Heart left ventricle (tissue), 16 donors: ENCODE measurements at regions not wholly inside any gene's neighbourhood (a gene's known extent, or its start where the extent isn't known, plus 50 kb on each side); places are given as distances from the start of the nearest gene placed in this dataset.

Source experiments
- ATAC-seq, 4 donors: fragments of 200-7000 bp; cut with Tn5 transposase; one replicate each; pipeline ENCODE4 v1.9.1; 2020 to 2022; ENCODE audit warnings: moderate library complexity in 4 of 4, mild to moderate bottlenecking in 3 of 4, moderate number of reproducible peaks in 1 of 4
- DNase-seq, 5 donors: peaks; one replicate each; pipeline ENCODE4 v3.0.0-alpha.2; 2020
- H3K27ac ChIP-seq, 12 donors: fragments of 200-600 bp; sonication (generic) in 4 of 12; one replicate each; pipeline versions ENCODE4 v1.5.0 to v1.8.0; 2016 to 2022; ENCODE audit warnings: mild to moderate bottlenecking in 2 of 12
- H3K27me3 ChIP-seq, 9 donors: fragments of 200-600 bp; sonication (generic) in 2 of 9; one replicate each; pipeline versions ENCODE4 v1.5.1 to v1.8.0; 2016 to 2022; ENCODE audit warnings: mild to moderate bottlenecking in 3 of 9
- H3K36me3 ChIP-seq, 9 donors: fragments of 200-600 bp; sonication (generic) in 2 of 9; one replicate each; pipeline versions ENCODE4 v1.5.0 to v1.8.0; 2018 to 2022; ENCODE audit warnings: mild to moderate bottlenecking in 2 of 9
- H3K4me1 ChIP-seq, 12 donors: fragments of 200-600 bp; sonication (generic) in 4 of 12; one replicate each; pipeline versions ENCODE4 v1.5.0 to v1.8.0; 2016 to 2022; ENCODE audit warnings: mild to moderate bottlenecking in 3 of 12
- H3K4me3 ChIP-seq, 12 donors: fragments of 200-600 bp; sonication (generic) in 4 of 12; one replicate each; pipeline versions ENCODE4 v1.5.0 to v1.8.0; 2017 to 2022; ENCODE audit warnings: mild to moderate bottlenecking in 9 of 12, moderate library complexity in 4 of 12
- H3K9me3 ChIP-seq, 12 donors: fragments of 200-600 bp; sonication (generic) in 4 of 12; one replicate each; pipeline versions ENCODE4 v1.5.0 to v1.8.0; 2016 to 2022; ENCODE audit warnings: mild to moderate bottlenecking in 1 of 12
- CTCF ChIP-seq, 12 donors: fragments of 200-600 bp; sonication (generic) in 4 of 12; IDR thresholded peaks; one replicate each; pipeline versions ENCODE4 v1.5.0 to v1.8.0; 2018 to 2022; ENCODE audit warnings: antibody characterized with exemption in 12 of 12, mild to moderate bottlenecking in 5 of 12
- POLR2A ChIP-seq, 2 donors: fragments of 450-650 bp; IDR thresholded peaks; one replicate each; pipeline ENCODE4 v1.6.1; 2017; ENCODE audit warnings: antibody characterized with exemption in 2 of 2, mild to moderate bottlenecking in 2 of 2, moderate library complexity in 2 of 2
- WGBS, 4 donors: extraction: QIAGEN DNeasy Blood & Tissue Kit in 2 of 4; methylation state at CpG; one replicate each; pipeline versions ENCODE4 v1.1.5 to v1.1.7; 2013 to 2018; 5-methylcytosine and 5-hydroxymethylcytosine counted together
- intact Hi-C, 10 donors: fragments of 100-400 bp; cut with DNase I; formaldehyde crosslinking; loops; one replicate each; pipeline versions ENCODE4 v1.11.1 to v1.14.2; 2022
- donor health status: ischemic (EF 13 %, LVEDD 7.1; RV severe dilation, severe dysfunction).
- donor health status: healthy with polysubstance abuse.
- donor health status: DM: no; HTN: yes; CAD: no.
- donor health status: DM: no; HTN: no; CAD: no.
- donor health status: ischemic (EF 25% LVEDD 6.9; RV normal size, moderate dysfunction).
- donor health status: ischemic (EF 25% LVEDD 5.7; RV mildly dilated, moderate dysfunction).
- donor health status: healthy.
- donor health status: DM: yes; HTN: yes; CAD: no.
- donor health status: ischemic (EF 35%, LVEDD 5.7; RV mildly dilated, moderate dysfunction).
- donor health status: nonischemic (EF 11% LVEDD 7.7; RV severe dilation, severe dysfunction).
- donor health status: DM: yes; HTN: yes; CAD: no.
- donor health status: PGD.
- donor health status: ischemic (EF 29% LVEDD 5.4; RV normal size, mild dysfunction).
- donor health status: nonischemic (EF 23%, LVEDD 6.1; RV moderate dilation, normal function).

DNA sequence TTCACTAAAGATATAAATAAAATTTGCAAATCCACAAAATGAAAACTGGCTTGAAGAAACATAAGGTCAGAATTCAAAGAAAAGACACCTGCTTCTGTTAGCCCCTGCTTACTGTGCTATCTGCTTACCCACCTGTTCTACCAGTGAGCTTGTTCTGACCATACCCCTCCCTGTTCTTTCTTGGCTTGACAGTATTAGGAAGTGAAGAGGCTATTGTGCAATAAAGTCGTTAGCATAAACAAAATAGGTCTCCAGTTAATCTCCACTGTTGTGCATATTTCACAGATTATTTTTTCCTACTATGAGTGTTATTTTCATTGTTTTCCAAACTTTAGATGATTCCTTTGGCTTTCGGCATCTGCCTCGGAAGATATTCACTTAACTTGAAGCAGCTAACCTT lies 322.1 kb downstream of the CCDC85A start:
- H3K9me3 ChIP-seq: no peaks in the 10 kb centered on the region
- no peak overlapping the region for H3K27ac ChIP-seq
- no peaks in the 10 kb centered on the region for H3K4me1 ChIP-seq
- intact Hi-C loops: loop anchor here in 1 of 10 donors (10.0 kb wide), 1 partner anchor 321 kb away; the partner anchor contains the start of gene CCDC85A
- DNase-seq (no peak), ATAC-seq (no peak)
- H3K4me3 ChIP-seq: no peak overlapping the region
- no peaks in the 10 kb centered on the region for H3K27me3 ChIP-seq
- TF ChIP-seq CTCF (IDR thresholded peaks at IDR 0.05) (no peak), POLR2A (IDR thresholded peaks at IDR 0.05) (no peak)
- 85 to 93% (median 88%) methylated on average over 3 of the region's 3 CpGs for WGBS, 4 donors
- no peaks in the 10 kb centered on the region for H3K36me3 ChIP-seq

- Histone ChIP-seq H3K4me3 (no peak overlapping the region), H3K4me1 (no peaks in the 10 kb centered on the region), H3K9me3 (no peaks in the 10 kb centered on the region), H3K27me3 (no peaks in the 10 kb centered on the region), H3K36me3 (no peaks in the 10 kb centered on the region), H3K27ac (no peak overlapping the region)
- no peak for DNase-seq
- intact Hi-C loops: loop anchor here in 1 of 10 donors (10.0 kb wide), 1 partner anchor 324 kb away; the partner anchor contains the start of gene CCDC85A
- no peak for ATAC-seq
- TF ChIP-seq CTCF (IDR thresholded peaks at IDR 0.05) (no peak), POLR2A (IDR thresholded peaks at IDR 0.05) (no peak)
- WGBS, 4 donors: 93 to 98% (median 98%) methylated on average over 2 of the region's 2 CpGs
Observed at GRCh38 chr2:56508662-56509061, 324.9 kb downstream of the CCDC85A start.

DNA sequence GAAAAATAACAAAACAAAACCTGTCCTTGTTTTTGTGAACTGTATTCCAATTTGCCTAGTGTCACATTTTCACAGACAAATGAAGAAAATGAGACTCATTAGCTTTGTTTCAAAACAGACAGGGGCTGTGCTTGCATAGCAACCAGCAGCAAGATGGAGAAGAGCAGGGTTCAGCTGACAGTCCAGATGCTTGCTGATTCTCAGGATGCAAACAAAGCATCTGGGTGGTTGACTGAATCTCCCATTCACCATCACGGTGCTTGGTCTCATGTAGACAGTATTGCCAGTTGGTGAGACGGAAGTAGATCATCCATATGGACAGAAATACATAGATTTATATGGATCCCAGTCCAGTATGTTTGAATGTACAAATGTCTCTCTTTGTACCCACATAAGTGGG lies 326.8 kb downstream of the CCDC85A start:
- H3K36me3 ChIP-seq: no peaks in the 10 kb centered on the region
- no peak for TF ChIP-seq POLR2A (IDR thresholded peaks at IDR 0.05)
- no peak for TF ChIP-seq CTCF (IDR thresholded peaks at IDR 0.05)

GRCh38 chr2:56515399-56515798 lies 331.6 kb downstream of the CCDC85A start:
- DNase-seq (no peak), ATAC-seq (no peak)
- intact Hi-C loops: no loop called here
- Histone ChIP-seq H3K4me3 (no peak overlapping the region), H3K27ac (no peak overlapping the region), H3K4me1 (no peaks in the 10 kb centered on the region), H3K9me3 (no peaks in the 10 kb centered on the region), H3K36me3 (no peaks in the 10 kb centered on the region), H3K27me3 (no peaks in the 10 kb centered on the region)
- TF ChIP-seq CTCF (IDR thresholded peaks at IDR 0.05) (no peak), POLR2A (IDR thresholded peaks at IDR 0.05) (no peak)

More for the DNA sequence above, 326.8 kb downstream of the CCDC85A start:
- Histone ChIP-seq H3K4me3 (no peak overlapping the region), H3K4me1 (no peaks in the 10 kb centered on the region), H3K9me3 (no peaks in the 10 kb centered on the region), H3K27me3 (no peaks in the 10 kb centered on the region), H3K27ac (no peak overlapping the region)
- DNase-seq (no peak), ATAC-seq (no peak)
- 80 to 88% (median 84%) methylated on average over 2 of the region's 2 CpGs for WGBS, 4 donors
- intact Hi-C loops: no loop called here
